HepG2 (cell line): ENCODE measurements at regions not wholly inside any gene's neighbourhood (a gene's known extent, or its start where the extent isn't known, plus 50 kb on each side); places are given as distances from the start of the nearest gene placed in this dataset.
"Not testable (repeated sequence)": the region's sequence is repeated elsewhere in the genome, so short reads cannot be mapped to it uniquely, and the experiment has no call there.

ENCODE experiments used
- ATAC-seq: fragments of 200-7000 bp; cut with Tn5 transposase; 3 replicates; pipeline ENCODE4 v1.9.1; 2020; ENCODE audit warnings: mild to moderate bottlenecking, moderate library complexity
- BruUV-seq: library from RNA; stranded (reverse); fragments of 400-500 nt; replicated peaks from 2 replicates; lab custom pipeline; 2021; lab: Mats Ljungman, UMichigan
- CTCF ChIA-PET: fragments of 300-600 bp; formaldehyde crosslinking; extraction: SDS; loops from one replicate; lab custom pipeline; 2021; ENCODE audit warnings: low total read pairs, inconsistent platforms, low intra/inter-chr PET ratio; lab: Yijun Ruan, JAX
- POLR2A ChIA-PET: fragments of 350-600 bp; sonication (Branson Sonifier 250); formaldehyde crosslinking; loops from one replicate; lab custom pipeline; 2020; ENCODE audit warnings: antibody characterized with exemption, inconsistent platforms; lab: Yijun Ruan, JAX
- DNase-seq: peaks from one replicate; pipeline ENCODE4 v3.0.0-alpha.2; 2015; ENCODE audit warnings: low spot score
- FAIRE-seq: peaks from 3 replicates; lab custom pipeline; 2011; peaks lifted over from hg19 to GRCh38; lab: Jason Lieb, UNC
- H2AFZ ChIP-seq: one replicate; pipeline ENCODE4 v1.6.1; 2011; ENCODE audit warnings: low read length, inconsistent platforms
- H3K27ac ChIP-seq: fragments of 300-600 bp; 3 replicates; pipeline ENCODE4 v1.8.0; 2011; ENCODE audit warnings: mixed run types, mild to moderate bottlenecking, mixed read lengths, low read length, inconsistent platforms; ENCODE audit not compliant: insufficient read depth; ENCODE audit errors: extremely low read length
- H3K27me3 ChIP-seq, 2 experiments: fragments of 200-600 bp in 1 of 2; 2 replicates in 1 of 2; 3 replicates in 1 of 2; pipeline versions ENCODE4 v1.6.0 to v1.8.0; 2011; ENCODE audit warnings: low read length in 2 of 2, mild to moderate bottlenecking in 2 of 2, moderate library complexity in 2 of 2, inconsistent platforms in 1 of 2; ENCODE audit not compliant: insufficient read depth in 2 of 2, control insufficient read depth in 1 of 2
- H3K36me3 ChIP-seq, 2 experiments: fragments of 200-600 bp in 1 of 2; replicated peaks in 1 of 2; 2 replicates in 1 of 2; 3 replicates in 1 of 2; pipeline versions ENCODE4 v1.5.1 to v1.8.0; 2011; ENCODE audit warnings: low read length in 2 of 2, inconsistent platforms in 1 of 2; ENCODE audit not compliant: insufficient read depth in 2 of 2, control insufficient read depth in 1 of 2
- H3K4me1 ChIP-seq: 2 replicates; pipeline ENCODE4 v1.5.1; 2012; ENCODE audit warnings: low read length, inconsistent platforms; ENCODE audit not compliant: insufficient read depth
- H3K4me2 ChIP-seq: 2 replicates; pipeline ENCODE4 v1.6.0; 2011; ENCODE audit warnings: low read depth, low read length, inconsistent platforms
- H3K4me3 ChIP-seq, 3 experiments: fragments of 200-600 bp in 1 of 3; sonication (generic), shearing (Covaris generic) in 1 of 3; replicated peaks in 1 of 3; 2 replicates each; pipeline ENCODE4 v1.5.1; 2011 to 2016; ENCODE audit warnings: low read length in 3 of 3, inconsistent platforms in 2 of 3, low read depth in 2 of 3, mild to moderate bottlenecking in 2 of 3, control low read depth in 1 of 3, mixed read lengths in 1 of 3; ENCODE audit not compliant: insufficient read depth in 1 of 3
- H3K79me2 ChIP-seq: one replicate; pipeline ENCODE4 v1.6.1; 2011; ENCODE audit warnings: low read length, inconsistent platforms; ENCODE audit not compliant: insufficient read depth
- H3K9ac ChIP-seq: 2 replicates; pipeline ENCODE4 v1.6.0; 2011; ENCODE audit warnings: mild to moderate bottlenecking, low read depth, low read length, inconsistent platforms; ENCODE audit not compliant: insufficient read depth
- H3K9me3 ChIP-seq: 2 replicates; pipeline ENCODE4 v1.5.1; 2012; ENCODE audit warnings: mild to moderate bottlenecking, low read length
- H4K20me1 ChIP-seq: 2 replicates; pipeline ENCODE4 v1.6.0; 2011; ENCODE audit warnings: inconsistent platforms, mild to moderate bottlenecking, low read length, moderate library complexity; ENCODE audit not compliant: insufficient read depth
- ATF6 ChIP-seq: sonication (generic); formaldehyde crosslinking; conservative IDR thresholded peaks from 2 replicates; pipeline ENCODE4 v1.4.0; 2020; ENCODE audit warnings: missing genetic modification reagents
- CBFB ChIP-seq: sonication (generic); formaldehyde crosslinking; IDR thresholded peaks from 2 replicates; pipeline ENCODE4 v1.4.0; 2020; ENCODE audit warnings: missing genetic modification reagents
- HIC2 ChIP-seq: sonication (generic); formaldehyde crosslinking; IDR thresholded peaks from 2 replicates; pipeline ENCODE4 v1.9.0; 2022; ENCODE audit warnings: low read depth, missing genetic modification reagents
- NFATC3 ChIP-seq: sonication (generic); formaldehyde crosslinking; IDR thresholded peaks from 2 replicates; pipeline ENCODE4 v1.5.1; 2020; ENCODE audit warnings: mild to moderate bottlenecking, missing genetic modification reagents
- TGIF2 ChIP-seq: IDR thresholded peaks from 2 replicates; pipeline ENCODE4 v1.6.1; 2016; ENCODE audit warnings: control low read depth, missing compliant biosample characterization
- ZNF839 ChIP-seq: sonication (generic); formaldehyde crosslinking; IDR thresholded peaks from 2 replicates; pipeline ENCODE4 v1.4.0; 2020; ENCODE audit warnings: missing genetic modification reagents, mild to moderate bottlenecking, borderline replicate concordance
- WGBS: methylation state at CpG from one replicate; pipeline ENCODE4 v1.1.6; 2017; ENCODE audit warnings: low lambda C conversion rate; 5-methylcytosine and 5-hydroxymethylcytosine counted together
- in situ Hi-C: cut with HindIII; loops from 2 replicates; pipeline ENCODE4 v1.10.0; 2017; ENCODE audit warnings: low pct_unique_long_range_greater_than_20kb; ENCODE audit not compliant: extremely low pct_ligation_motif_present
- intact Hi-C: fragments of 100-400 bp; cut with micrococcal nuclease; formaldehyde crosslinking; loops from one replicate; pipeline ENCODE4 v1.10.0; 2022; ENCODE audit not compliant: unreplicated experiment

GRCh38 chr2:51263951-51264350 is 232.0 kb upstream of the NRXN1 start:
- Histone ChIP-seq H2AFZ (no peak overlapping the region), H3K27me3 (no peaks in the 10 kb centered on the region), H3K79me2 (no peaks in the 10 kb centered on the region), H3K9me3 (peaks cover 70% of the 10 kb centered on the region), H3K27ac (no peak overlapping the region), H4K20me1 (no peaks in the 10 kb centered on the region), H3K4me3 (no peak overlapping the region), H3K9ac (no peak overlapping the region), H3K36me3 (no peaks in the 10 kb centered on the region), H3K4me2 (no peak overlapping the region), H3K4me1 (no peaks in the 10 kb centered on the region)
- DNase-seq (no peak), FAIRE-seq (no peak), ATAC-seq (no peak)
- in situ Hi-C loops = no loop called here
- TF ChIP-seq TGIF2 (CRISPR knock-in tag) (no peak), NFATC3 (CRISPR knock-in tag) (no peak), HIC2 (CRISPR knock-in tag) (no peak), ATF6 (CRISPR knock-in tag) (no peak), CBFB (no peak), ZNF839 (CRISPR knock-in tag) (no peak)
- intact Hi-C loops = no loop called here
- ChIA-PET CTCF (no interaction called here), POLR2A (no interaction called here)
- WGBS = 34% methylated on average over 3 of the region's 3 CpGs
- BruUV-seq = no TSS peak

GRCh38 chr2:51263101-51263500 is 231.2 kb upstream of the NRXN1 start:
- H3K27me3 ChIP-seq, H3K9ac ChIP-seq, DNase-seq, H3K4me3 ChIP-seq, H2AFZ ChIP-seq, H3K4me2 ChIP-seq, H3K4me1 ChIP-seq, CTCF ChIA-PET, H3K27ac ChIP-seq, intact Hi-C loops, H3K79me2 ChIP-seq, ATAC-seq, FAIRE-seq, POLR2A ChIA-PET, H3K36me3 ChIP-seq, BruUV-seq, in situ Hi-C loops, H4K20me1 ChIP-seq: not testable (repeated sequence)
- WGBS = 3% methylated on average over 2 of the region's 2 CpGs
- peaks cover 70% of the 10 kb centered on the region for H3K9me3 ChIP-seq
